B cell (primary cell): ENCODE measurements at regions not wholly inside any gene's neighbourhood (a gene's known extent, or its start where the extent isn't known, plus 50 kb on each side); places are given as distances from the start of the nearest gene placed in this dataset.

ENCODE experiments used
- ATAC-seq: fragments of 200-7000 bp; cut with Tn5 transposase; one replicate; pipeline ENCODE4 v1.10.0; 2021; ENCODE audit warnings: low read depth, mild to moderate bottlenecking, moderate number of reproducible peaks, moderate library complexity
- CTCF ChIA-PET: fragments of 350-600 bp; sonication (Branson Sonifier 250); formaldehyde crosslinking; loops from one replicate; lab custom pipeline; 2021; ENCODE audit warnings: antibody characterized with exemption, inconsistent platforms; lab: Charles Lee
- POLR2A ChIA-PET: fragments of 350-600 bp; sonication (Branson Sonifier 250); formaldehyde crosslinking; loops from one replicate; lab custom pipeline; 2021; ENCODE audit warnings: antibody characterized with exemption; lab: Charles Lee
- DNase-seq: peaks from one replicate; pipeline ENCODE4 v3.0.0; 2013
- H2AFZ ChIP-seq: 2 replicates; pipeline ENCODE4 v1.6.1; 2012; ENCODE audit warnings: mild to moderate bottlenecking, low read depth, low read length; ENCODE audit not compliant: insufficient read depth, poor library complexity, severe bottlenecking
- H3K27ac ChIP-seq, 2 donors: 1 replicate in 1 of 2; 2 replicates in 1 of 2; pipeline ENCODE4 v1.5.1; 2012 to 2013; ENCODE audit warnings: low read length in 2 of 2, mild to moderate bottlenecking in 2 of 2, moderate library complexity in 1 of 2
- H3K27me3 ChIP-seq, 4 experiments: fragments of 200-600 bp in 1 of 4; sonication (generic) in 1 of 4; replicated peaks in 1 of 4; 1 replicate in 2 of 4; 2 replicates in 2 of 4; pipeline versions ENCODE4 v1.6.1 to v1.7.0; 2013 to 2016; ENCODE audit warnings: low read length in 3 of 4, mild to moderate bottlenecking in 2 of 4, mixed read lengths in 1 of 4, moderate library complexity in 1 of 4; ENCODE audit not compliant: insufficient read depth in 4 of 4, control insufficient read depth in 3 of 4; ENCODE audit errors: control extremely low read depth in 1 of 4
- H3K36me3 ChIP-seq, 2 experiments: replicated peaks in 1 of 2; 1 replicate in 1 of 2; 2 replicates in 1 of 2; pipeline versions ENCODE4 v1.6.1 to v1.7.1; 2013; ENCODE audit warnings: low read length in 1 of 2; ENCODE audit not compliant: insufficient read depth in 2 of 2, control insufficient read depth in 1 of 2; ENCODE audit errors: control extremely low read depth in 1 of 2, extremely low read depth in 1 of 2
- H3K4me1 ChIP-seq, 2 donors: fragments of 200-600 bp in 1 of 2; sonication (generic) in 1 of 2; 1 replicate in 1 of 2; 2 replicates in 1 of 2; pipeline versions ENCODE4 v1.5.1 to v1.6.1; 2013 to 2017; ENCODE audit warnings: low read length in 2 of 2; ENCODE audit not compliant: control insufficient read depth in 2 of 2, insufficient read depth in 2 of 2
- H3K4me2 ChIP-seq: replicated peaks from 2 replicates; pipeline ENCODE3; 2012; ENCODE audit warnings: mild to moderate bottlenecking, low read depth, low read length; ENCODE audit not compliant: poor library complexity, severe bottlenecking
- H3K4me3 ChIP-seq, 5 experiments: fragments of 200-600 bp in 1 of 5; sonication (generic) in 1 of 5; 1 replicate in 3 of 5; 2 replicates in 2 of 5; pipeline versions ENCODE4 v1.5.1 to v1.7.0; 2011 to 2016; ENCODE audit warnings: low read length in 4 of 5, mild to moderate bottlenecking in 4 of 5, low read depth in 2 of 5, control low read depth in 1 of 5, moderate library complexity in 1 of 5; ENCODE audit not compliant: insufficient read depth in 1 of 5; ENCODE audit errors: control extremely low read depth in 1 of 5, extremely low read depth in 1 of 5
- H3K79me2 ChIP-seq: fragments of 200-600 bp; sonication (generic); one replicate; pipeline ENCODE4 v1.6.0; 2016; ENCODE audit warnings: low read length; ENCODE audit not compliant: control insufficient read depth, insufficient read depth
- H3K9ac ChIP-seq: fragments of 200-600 bp; sonication (generic); 2 replicates; pipeline ENCODE4 v1.6.1; 2017; ENCODE audit warnings: mild to moderate bottlenecking, low read length, moderate library complexity
- H3K9me3 ChIP-seq, 3 donors: one replicate each; pipeline versions ENCODE4 v1.6.1 to v1.7.1; 2013; ENCODE audit warnings: low read length in 2 of 3; ENCODE audit not compliant: control insufficient read depth in 2 of 3, insufficient read depth in 1 of 3; ENCODE audit errors: control extremely low read depth in 1 of 3
- H4K20me1 ChIP-seq: 2 replicates; pipeline ENCODE4 v1.6.0; 2012; ENCODE audit warnings: mild to moderate bottlenecking, low read length; ENCODE audit not compliant: insufficient read depth, control insufficient read depth, poor library complexity, severe bottlenecking
- H3K27ac Mint-ChIP-seq: one replicate; pipeline ENCODE4 v1.8.0; 2021; ENCODE audit warnings: mixed read lengths
- H3K27me3 Mint-ChIP-seq: one replicate; pipeline ENCODE4 v1.8.0; 2021; ENCODE audit warnings: mixed read lengths
- H3K4me1 Mint-ChIP-seq: one replicate; pipeline ENCODE4 v1.8.0; 2021; ENCODE audit warnings: mixed read lengths
- H3K4me3 Mint-ChIP-seq: one replicate; pipeline ENCODE4 v1.8.0; 2021; ENCODE audit warnings: mixed read lengths
- H3K9me3 Mint-ChIP-seq: one replicate; pipeline ENCODE4 v1.8.0; 2022; ENCODE audit warnings: mixed read lengths; ENCODE audit not compliant: insufficient read depth
- EZH2 ChIP-seq: IDR thresholded peaks from 2 replicates; pipeline ENCODE4 v1.6.1; 2012; ENCODE audit warnings: borderline replicate concordance, low read depth, mild to moderate bottlenecking, moderate library complexity, low read length; ENCODE audit not compliant: insufficient read depth, poor library complexity, severe bottlenecking
- WGBS: methylation state at CpG from one replicate; pipeline ENCODE4 v1.1.5; 2013; ENCODE audit warnings: missing lambda C conversion rate; ENCODE audit not compliant: insufficient coverage; 5-methylcytosine and 5-hydroxymethylcytosine counted together
- intact Hi-C: fragments of 100-400 bp; cut with micrococcal nuclease; formaldehyde crosslinking; loops from one replicate; pipeline ENCODE4 v1.10.0; 2022
- TF ChIP-seq, protein P1 (sequence below): fragments of 200-600 bp; IDR thresholded peaks from one replicate; pipeline ENCODE4 v1.8.0; 2022; ENCODE audit warnings: antibody characterized with exemption, mild to moderate bottlenecking

DNA sequence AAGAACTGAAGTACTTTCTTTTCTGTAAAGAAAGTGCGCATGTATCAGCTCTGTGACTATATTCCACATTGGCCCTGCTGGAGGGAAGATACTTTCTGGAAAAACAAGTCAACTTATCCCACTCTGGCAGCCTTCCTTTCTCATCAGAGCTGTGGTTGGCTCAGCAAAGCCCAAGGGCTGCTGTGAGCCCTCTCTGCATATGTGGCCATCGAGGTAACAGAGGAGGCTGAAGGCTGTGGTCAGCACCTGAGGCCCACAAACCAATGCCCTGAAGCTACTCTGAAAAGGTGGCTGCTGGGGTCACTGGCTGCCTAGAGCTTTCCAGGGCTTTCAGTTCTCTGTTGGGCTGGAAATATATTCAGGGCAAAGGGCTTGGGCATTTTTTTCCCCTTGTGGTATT, 70.8 kb upstream of the IGF1 start:
- peaks cover 5% of the 10 kb centered on the region for H3K27me3 Mint-ChIP-seq
- CTCF ChIA-PET = no interaction called here
- 71% methylated on average over 1 of the region's 2 CpGs for WGBS
- no peaks in the 10 kb centered on the region for H3K4me1 Mint-ChIP-seq
- TF ChIP-seq EZH2 = no peak
- TF ChIP-seq, protein P1, sequence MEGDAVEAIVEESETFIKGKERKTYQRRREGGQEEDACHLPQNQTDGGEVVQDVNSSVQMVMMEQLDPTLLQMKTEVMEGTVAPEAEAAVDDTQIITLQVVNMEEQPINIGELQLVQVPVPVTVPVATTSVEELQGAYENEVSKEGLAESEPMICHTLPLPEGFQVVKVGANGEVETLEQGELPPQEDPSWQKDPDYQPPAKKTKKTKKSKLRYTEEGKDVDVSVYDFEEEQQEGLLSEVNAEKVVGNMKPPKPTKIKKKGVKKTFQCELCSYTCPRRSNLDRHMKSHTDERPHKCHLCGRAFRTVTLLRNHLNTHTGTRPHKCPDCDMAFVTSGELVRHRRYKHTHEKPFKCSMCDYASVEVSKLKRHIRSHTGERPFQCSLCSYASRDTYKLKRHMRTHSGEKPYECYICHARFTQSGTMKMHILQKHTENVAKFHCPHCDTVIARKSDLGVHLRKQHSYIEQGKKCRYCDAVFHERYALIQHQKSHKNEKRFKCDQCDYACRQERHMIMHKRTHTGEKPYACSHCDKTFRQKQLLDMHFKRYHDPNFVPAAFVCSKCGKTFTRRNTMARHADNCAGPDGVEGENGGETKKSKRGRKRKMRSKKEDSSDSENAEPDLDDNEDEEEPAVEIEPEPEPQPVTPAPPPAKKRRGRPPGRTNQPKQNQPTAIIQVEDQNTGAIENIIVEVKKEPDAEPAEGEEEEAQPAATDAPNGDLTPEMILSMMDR = no peak
- no peak overlapping the region for H3K4me3 Mint-ChIP-seq
- no peak overlapping the region for H3K4me3 ChIP-seq
- H3K4me2 ChIP-seq = no peak overlapping the region
- no peak for DNase-seq
- no peaks in the 10 kb centered on the region for H3K36me3 ChIP-seq
- POLR2A ChIA-PET = no interaction called here
- H3K4me1 ChIP-seq = no peaks in the 10 kb centered on the region
- no peak overlapping the region for H3K27ac Mint-ChIP-seq
- no peak overlapping the region for H3K27ac ChIP-seq
- H3K9me3 Mint-ChIP-seq = no peaks in the 10 kb centered on the region
- H4K20me1 ChIP-seq = no peaks in the 10 kb centered on the region
- intact Hi-C loops = no loop called here
- ATAC-seq = no peak
- H3K9ac ChIP-seq = no peak overlapping the region
- peaks cover 0 to 3% (median 0%) of the 10 kb centered on the region in 4 experiments for H3K27me3 ChIP-seq
- no peak overlapping the region for H2AFZ ChIP-seq
- H3K9me3 ChIP-seq = no peaks in the 10 kb centered on the region
- H3K79me2 ChIP-seq = no peaks in the 10 kb centered on the region

DNA sequence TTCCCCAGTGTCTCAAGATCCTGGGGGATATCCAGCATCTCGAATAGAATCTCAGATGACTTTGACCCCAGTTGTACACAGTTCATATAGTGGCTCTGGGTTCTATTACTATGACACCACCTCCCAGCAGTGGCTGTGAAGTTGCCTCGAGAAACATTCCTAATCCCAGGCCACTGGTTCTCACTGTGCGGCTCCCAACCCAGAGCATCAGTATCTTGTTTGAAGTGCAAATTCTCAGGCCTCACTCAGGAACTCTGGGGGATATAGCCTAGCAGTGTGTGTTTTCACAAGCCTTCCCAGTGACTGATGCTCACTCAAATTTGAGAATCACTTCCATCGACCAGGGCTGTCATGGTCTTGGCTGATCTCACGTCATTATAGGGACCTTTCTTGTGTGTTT, 69.3 kb upstream of the IGF1 start:
- CTCF ChIA-PET = no interaction called here
- H3K4me1 Mint-ChIP-seq = no peaks in the 10 kb centered on the region
- H3K4me3 ChIP-seq = no peak overlapping the region
- H3K4me3 Mint-ChIP-seq = no peak overlapping the region
- TF ChIP-seq EZH2 = no peak
- TF ChIP-seq, protein P1 = no peak
- no peak overlapping the region for H3K27ac Mint-ChIP-seq
- no peak overlapping the region for H3K9ac ChIP-seq
- H3K27me3 Mint-ChIP-seq = peaks cover 5% of the 10 kb centered on the region
- 64% methylated on average over 4 of the region's 5 CpGs for WGBS
- H3K27me3 ChIP-seq = peaks cover 0 to 3% (median 0%) of the 10 kb centered on the region in 4 experiments
- intact Hi-C loops = no loop called here
- no peak overlapping the region for H3K4me2 ChIP-seq
- no peaks in the 10 kb centered on the region for H4K20me1 ChIP-seq
- no peak overlapping the region for H3K27ac ChIP-seq
- H3K79me2 ChIP-seq = no peaks in the 10 kb centered on the region
- POLR2A ChIA-PET = no interaction called here
- H3K4me1 ChIP-seq = no peaks in the 10 kb centered on the region
- no peaks in the 10 kb centered on the region for H3K36me3 ChIP-seq
- no peak for ATAC-seq
- no peaks in the 10 kb centered on the region for H3K9me3 ChIP-seq
- H2AFZ ChIP-seq = no peak overlapping the region
- H3K9me3 Mint-ChIP-seq = no peaks in the 10 kb centered on the region
- DNase-seq = no peak
